PC-9 (cell line): ENCODE measurements at regions not wholly inside any gene's neighbourhood (a gene's known extent, or its start where the extent isn't known, plus 50 kb on each side); places are given as distances from the start of the nearest gene placed in this dataset.

ENCODE experiments used
- EZH2 ChIP-seq: fragments of 200-600 bp; sonication (generic); IDR thresholded peaks from 2 replicates; pipeline ENCODE4 v1.8.0; 2017; ENCODE audit warnings: antibody characterized with exemption, low read depth
- TF ChIP-seq, protein P1 (sequence below): fragments of 200-600 bp; sonication (generic); conservative IDR thresholded peaks from 2 replicates; pipeline ENCODE4 v1.6.1; 2017; ENCODE audit warnings: mixed run types, antibody characterized with exemption, mild to moderate bottlenecking, moderate library complexity

DNA sequence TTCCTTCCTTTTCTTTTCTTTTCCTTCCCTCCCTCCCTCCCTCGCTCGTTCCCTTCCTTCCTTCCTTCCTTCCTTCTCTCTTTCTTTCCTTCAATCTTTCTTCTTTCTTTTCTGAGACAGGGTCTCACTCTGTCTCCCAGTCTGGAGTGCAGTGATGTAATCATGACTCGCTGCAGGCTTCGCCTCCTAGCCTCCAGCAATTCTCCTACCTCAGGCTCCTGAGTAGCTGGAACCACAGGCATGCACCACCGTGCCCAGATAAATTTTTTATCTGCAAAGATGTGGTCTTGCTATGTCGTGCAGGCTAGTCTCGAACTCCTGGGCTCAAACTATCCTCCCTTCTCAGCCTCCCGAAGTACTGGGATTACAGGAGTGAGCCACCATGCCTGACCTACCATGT is 81.4 kb downstream of the SPATA31C2 start:
- TF ChIP-seq, protein P1, sequence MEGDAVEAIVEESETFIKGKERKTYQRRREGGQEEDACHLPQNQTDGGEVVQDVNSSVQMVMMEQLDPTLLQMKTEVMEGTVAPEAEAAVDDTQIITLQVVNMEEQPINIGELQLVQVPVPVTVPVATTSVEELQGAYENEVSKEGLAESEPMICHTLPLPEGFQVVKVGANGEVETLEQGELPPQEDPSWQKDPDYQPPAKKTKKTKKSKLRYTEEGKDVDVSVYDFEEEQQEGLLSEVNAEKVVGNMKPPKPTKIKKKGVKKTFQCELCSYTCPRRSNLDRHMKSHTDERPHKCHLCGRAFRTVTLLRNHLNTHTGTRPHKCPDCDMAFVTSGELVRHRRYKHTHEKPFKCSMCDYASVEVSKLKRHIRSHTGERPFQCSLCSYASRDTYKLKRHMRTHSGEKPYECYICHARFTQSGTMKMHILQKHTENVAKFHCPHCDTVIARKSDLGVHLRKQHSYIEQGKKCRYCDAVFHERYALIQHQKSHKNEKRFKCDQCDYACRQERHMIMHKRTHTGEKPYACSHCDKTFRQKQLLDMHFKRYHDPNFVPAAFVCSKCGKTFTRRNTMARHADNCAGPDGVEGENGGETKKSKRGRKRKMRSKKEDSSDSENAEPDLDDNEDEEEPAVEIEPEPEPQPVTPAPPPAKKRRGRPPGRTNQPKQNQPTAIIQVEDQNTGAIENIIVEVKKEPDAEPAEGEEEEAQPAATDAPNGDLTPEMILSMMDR = no peak
- no peak for TF ChIP-seq EZH2
